GM12875 (cell line): ENCODE measurements at regions not wholly inside any gene's neighbourhood (a gene's known extent, or its start where the extent isn't known, plus 50 kb on each side); places are given as distances from the start of the nearest gene placed in this dataset.
"Not testable (repeated sequence)": the region's sequence is repeated elsewhere in the genome, so short reads cannot be mapped to it uniquely, and the experiment has no call there.

Source experiments
- H3K4me3 ChIP-seq: one replicate; pipeline ENCODE4 v1.5.1; 2011; ENCODE audit warnings: low read depth, low read length, control low read depth
- TF ChIP-seq, protein P1 (sequence below): IDR thresholded peaks from 2 replicates; pipeline ENCODE4 v1.5.1; 2011; ENCODE audit warnings: low read depth, mild to moderate bottlenecking, control low read depth, inconsistent platforms, low read length, moderate library complexity, borderline replicate concordance; ENCODE audit not compliant: insufficient read depth

DNA sequence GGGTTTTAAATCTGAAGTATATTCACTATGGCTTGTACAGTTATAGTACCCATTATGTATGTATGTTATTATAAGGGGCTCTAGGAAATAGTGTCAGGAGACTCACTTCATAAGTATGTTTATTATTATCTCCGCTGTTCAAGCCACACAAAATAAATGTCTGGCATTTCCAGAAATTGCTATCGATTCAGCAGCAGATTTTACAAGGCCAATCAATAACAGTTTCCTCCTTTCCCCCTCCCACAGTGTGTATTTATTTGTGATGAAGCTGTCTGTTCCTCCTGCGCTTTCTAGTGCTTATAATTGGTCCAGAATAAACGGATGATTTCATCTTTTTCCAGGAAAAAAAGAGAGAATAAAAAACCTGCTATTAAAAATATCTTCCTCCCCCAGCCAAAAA lies 134.2 kb upstream of the LPP start:
- H3K4me3 ChIP-seq = no peak overlapping the region
- TF ChIP-seq, protein P1, sequence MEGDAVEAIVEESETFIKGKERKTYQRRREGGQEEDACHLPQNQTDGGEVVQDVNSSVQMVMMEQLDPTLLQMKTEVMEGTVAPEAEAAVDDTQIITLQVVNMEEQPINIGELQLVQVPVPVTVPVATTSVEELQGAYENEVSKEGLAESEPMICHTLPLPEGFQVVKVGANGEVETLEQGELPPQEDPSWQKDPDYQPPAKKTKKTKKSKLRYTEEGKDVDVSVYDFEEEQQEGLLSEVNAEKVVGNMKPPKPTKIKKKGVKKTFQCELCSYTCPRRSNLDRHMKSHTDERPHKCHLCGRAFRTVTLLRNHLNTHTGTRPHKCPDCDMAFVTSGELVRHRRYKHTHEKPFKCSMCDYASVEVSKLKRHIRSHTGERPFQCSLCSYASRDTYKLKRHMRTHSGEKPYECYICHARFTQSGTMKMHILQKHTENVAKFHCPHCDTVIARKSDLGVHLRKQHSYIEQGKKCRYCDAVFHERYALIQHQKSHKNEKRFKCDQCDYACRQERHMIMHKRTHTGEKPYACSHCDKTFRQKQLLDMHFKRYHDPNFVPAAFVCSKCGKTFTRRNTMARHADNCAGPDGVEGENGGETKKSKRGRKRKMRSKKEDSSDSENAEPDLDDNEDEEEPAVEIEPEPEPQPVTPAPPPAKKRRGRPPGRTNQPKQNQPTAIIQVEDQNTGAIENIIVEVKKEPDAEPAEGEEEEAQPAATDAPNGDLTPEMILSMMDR = no peak

GRCh38 chr3:188021041-188021440 lies 132.9 kb upstream of the LPP start:
- TF ChIP-seq, protein P1 = no peak
- H3K4me3 ChIP-seq = no peak overlapping the region

GRCh38 chr3:188021502-188022040 lies 132.4 kb upstream of the LPP start:
- TF ChIP-seq, protein P1 = no peak
- H3K4me3 ChIP-seq = no peak overlapping the region

DNA sequence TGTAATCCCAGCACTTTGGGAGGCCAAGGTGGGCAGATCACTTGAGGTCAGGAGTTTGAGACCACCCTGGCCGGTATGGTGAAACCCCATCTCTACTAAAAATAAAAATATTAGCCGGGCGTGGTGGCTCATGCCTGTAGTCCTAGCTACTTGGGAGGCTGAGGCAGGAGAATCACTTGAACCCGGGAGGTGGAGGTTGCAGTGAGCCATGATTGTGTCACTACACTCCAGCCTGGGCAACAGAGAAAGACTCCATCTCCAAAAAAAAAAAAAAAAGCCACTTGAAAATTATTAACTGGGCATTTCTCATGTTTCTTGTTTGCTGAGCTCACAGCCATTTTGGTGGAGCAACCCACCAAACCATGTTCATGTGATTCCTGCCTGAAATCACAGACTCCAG lies 131.1 kb upstream of the LPP start:
- H3K4me3 ChIP-seq = not testable (repeated sequence)

GRCh38 chr3:188025555-188025954 lies 128.4 kb upstream of the LPP start:
- H3K4me3 ChIP-seq = no peak overlapping the region
- TF ChIP-seq, protein P1 = no peak

- TF ChIP-seq, protein P1 = no peak
- no peak overlapping the region for H3K4me3 ChIP-seq
These were observed 127.6 kb upstream of the LPP start for GRCh38 chr3:188026191-188026968.

DNA sequence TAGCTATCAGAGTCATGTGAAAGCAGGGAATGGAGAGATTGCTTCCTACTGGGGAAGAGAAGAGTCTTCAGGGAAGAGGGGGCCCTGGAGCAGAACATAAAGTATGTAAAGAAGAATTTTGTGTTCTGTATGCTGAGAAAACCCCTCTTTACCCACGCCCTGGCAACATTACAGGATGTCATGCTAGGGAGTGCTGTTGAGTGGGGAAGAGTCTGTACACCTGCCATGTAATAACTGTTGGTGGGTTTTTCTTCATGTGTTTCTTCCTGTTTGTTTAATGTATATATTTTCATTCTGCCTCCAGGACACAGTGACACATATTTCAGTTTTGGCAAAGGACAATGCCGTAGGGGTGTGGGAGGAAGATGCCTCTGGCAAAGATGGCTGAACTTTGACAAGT lies 122.8 kb upstream of the LPP start:
- TF ChIP-seq, protein P1 = no peak
- H3K4me3 ChIP-seq = no peak overlapping the region
